DOHH2 (cell line): ENCODE measurements at regions not wholly inside any gene's neighbourhood (a gene's known extent, or its start where the extent isn't known, plus 50 kb on each side); places are given as distances from the start of the nearest gene placed in this dataset.

Experiments used
- CTCF ChIP-seq: fragments of 200-600 bp; sonication (generic); IDR thresholded peaks from one replicate; pipeline ENCODE4 v1.5.1; 2014; ENCODE audit warnings: antibody characterized with exemption, mild to moderate bottlenecking, low read depth, low read length; ENCODE audit not compliant: poor library complexity, severe bottlenecking
- EZH2phosphoT487 ChIP-seq: fragments of 200-600 bp; sonication (generic); IDR thresholded peaks from 2 replicates; pipeline ENCODE4 v1.6.1; 2017; ENCODE audit warnings: borderline replicate concordance, mild to moderate bottlenecking, antibody characterized with exemption, low read length, moderate library complexity, mixed read lengths

DNA sequence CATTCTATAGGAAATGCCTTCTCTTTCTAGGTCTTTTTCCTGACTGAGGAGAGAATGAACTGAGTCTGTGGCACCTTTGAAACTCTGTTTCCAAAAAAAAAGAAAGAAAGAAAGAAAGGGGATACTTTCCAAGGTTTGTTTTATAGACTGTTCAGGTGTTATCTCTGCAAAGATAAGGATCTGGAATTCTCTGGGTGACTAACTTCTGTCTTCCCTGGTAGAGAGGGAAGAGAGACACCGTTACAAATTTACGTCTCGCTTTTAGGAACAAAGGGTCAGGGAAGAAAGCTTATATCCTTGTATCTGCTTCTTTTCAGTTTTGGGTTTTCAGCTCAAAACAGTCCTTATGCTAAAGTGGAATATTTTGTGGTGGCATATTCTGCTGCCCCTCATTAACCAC lies 314.1 kb downstream of the RAPGEF2 start:
- TF ChIP-seq CTCF = no peak
- no peak for TF ChIP-seq EZH2phosphoT487
